Fibroblast of the conjunctiva (primary cell): ENCODE measurements at regions not wholly inside any gene's neighbourhood (a gene's known extent, or its start where the extent isn't known, plus 50 kb on each side); places are given as distances from the start of the nearest gene placed in this dataset.

Source experiments
- DNase-seq: peaks from one replicate; pipeline ENCODE4 v3.0.0-alpha.2; 2010; ENCODE audit warnings: low read depth

DNA sequence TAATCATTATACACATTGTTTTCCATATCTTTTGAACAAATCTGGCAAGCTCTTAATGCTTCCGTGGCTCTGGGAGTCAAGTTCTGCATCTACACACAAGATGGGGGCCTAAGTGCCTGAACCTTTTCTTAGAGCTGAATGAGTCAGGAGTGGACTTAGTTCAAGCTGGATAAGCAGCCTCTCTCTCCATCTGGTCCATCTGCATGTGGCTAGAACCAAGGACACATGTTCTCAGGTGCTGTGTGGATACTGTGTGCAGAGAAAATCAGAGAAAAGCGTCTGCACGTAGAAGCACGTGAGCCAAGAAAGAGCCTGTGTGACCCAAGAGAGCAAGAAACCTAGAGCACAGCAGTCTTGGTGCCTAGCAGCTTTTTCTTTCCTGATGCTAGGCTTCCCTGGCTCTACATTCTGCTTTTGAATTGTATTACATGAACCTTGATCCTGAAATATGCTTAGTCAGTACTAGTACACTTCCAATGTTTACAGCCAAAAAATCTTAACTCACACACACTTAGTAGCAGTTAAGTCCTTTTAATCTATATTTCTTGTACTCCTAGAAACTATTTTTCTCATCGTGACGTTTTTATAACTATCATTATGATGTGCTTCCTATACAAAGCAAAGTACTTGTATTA is 1798.9 kb downstream of the MAT2B start:
- DNase-seq = no peak

DNA sequence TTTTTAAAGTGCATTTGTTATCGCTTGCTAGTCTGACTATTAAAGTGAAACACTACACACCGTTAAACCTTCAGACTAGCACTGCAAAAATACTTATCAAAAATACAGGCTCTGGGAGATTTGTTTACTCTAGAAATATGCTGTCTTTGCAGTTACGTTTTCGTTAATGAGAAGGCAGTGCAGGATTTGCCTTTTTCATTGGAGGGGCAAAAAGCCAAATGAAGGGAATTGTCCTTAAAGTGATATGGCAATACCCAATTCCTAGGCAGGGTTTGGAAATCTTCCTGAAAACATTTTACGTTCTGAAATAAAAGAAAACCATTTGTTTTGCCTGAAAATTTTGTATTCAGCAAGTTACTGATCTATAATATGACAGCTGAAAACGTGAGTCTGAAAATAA is 1800.2 kb downstream of the MAT2B start:
- no peak for DNase-seq

DNA sequence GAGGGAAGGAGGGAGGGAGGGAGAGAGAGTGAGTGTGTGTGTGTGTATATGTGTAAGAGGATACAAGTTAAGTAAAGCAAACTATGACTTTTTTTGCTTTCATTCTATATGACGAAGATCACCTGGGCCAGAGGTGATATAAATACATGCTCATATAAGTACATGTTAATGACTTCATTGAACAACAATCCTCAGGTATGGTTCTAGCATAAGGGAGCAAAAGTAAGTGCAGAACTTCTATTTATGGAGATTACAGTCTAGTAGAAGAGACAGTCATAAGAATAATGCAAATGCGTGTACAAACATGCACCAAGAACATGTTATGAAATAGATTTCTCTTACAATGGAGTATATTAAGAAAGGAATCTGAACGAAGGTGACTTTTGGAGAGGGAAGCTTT is 1804.0 kb downstream of the MAT2B start:
- DNase-seq = no peak

DNA sequence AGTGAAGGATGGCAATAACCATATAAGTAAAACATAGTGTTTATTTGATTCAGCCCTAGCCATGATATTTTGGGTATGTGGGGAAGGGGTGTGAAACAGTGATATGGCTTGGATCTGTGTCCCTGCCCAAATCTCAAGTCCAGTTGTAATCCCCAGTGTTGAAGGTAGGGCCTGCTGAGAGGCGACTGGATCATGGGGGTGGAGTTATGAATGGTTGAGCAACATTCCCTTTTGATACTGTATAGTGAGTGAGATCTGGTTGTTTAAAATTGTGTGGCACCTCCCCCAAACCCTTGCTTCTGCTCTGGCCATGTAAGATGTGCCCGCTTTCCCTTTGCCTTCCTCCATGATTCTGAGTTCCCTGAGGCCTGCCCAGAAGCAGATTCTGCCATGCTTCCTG is 1804.6 kb downstream of the MAT2B start:
- no peak for DNase-seq

DNA sequence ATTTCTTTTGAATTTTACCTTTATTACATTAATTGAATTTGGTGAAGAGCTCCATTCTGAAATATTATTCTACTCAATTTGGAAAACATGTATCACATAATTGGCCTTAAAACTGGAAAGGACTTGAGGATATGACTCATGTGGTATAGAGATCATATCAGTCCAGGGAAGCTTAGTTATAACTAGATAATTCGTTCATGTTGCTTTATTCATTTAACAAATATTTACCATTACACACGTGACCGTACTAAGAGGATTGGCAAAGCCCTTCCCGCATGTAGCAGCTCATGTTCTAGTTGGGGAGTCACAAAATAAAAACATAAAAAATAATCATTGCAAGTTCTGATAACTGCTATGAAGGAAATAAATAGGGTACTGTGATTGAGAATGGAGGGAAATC is 1816.5 kb downstream of the MAT2B start:
- peak; percentile 37 for DNase-seq

DNA sequence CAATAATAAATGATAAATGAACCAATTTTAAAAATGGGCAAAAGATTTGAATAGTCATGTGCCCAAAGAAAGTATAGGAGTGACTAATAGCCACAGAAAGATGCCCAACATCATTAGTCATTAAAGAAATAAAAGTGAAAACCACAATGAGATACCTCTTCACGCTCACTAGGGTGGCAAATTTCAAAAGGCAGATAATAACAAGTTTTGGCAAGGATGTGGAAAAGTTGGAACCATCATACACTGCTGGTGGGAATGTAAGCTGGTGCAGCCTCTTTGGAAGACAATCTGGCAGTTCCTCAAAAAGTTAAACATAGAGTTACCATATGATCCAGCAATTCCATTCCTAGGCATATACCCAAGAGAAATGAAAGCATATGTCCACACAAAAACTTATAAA is 1819.8 kb downstream of the MAT2B start:
- DNase-seq = peak; percentile 6

DNA sequence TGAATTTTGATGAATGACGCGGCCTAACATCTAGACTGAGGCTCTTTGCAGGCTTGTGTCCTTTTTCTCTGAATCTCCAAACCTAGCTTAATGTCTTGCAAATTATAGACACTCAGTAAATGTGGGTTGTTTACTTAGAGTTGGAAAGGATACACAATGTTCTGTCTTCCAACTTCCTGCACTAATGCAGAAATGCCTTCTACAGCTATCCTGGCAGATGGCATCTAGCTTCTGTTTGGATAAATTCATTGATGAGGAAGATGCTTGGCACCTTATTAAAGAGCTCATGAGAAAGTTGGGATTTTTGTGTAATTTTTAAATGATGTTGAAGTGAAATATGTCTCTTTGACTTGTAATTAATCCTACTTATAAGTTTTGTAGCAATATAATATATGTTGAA is 1822.2 kb downstream of the MAT2B start:
- DNase-seq = no peak

DNA sequence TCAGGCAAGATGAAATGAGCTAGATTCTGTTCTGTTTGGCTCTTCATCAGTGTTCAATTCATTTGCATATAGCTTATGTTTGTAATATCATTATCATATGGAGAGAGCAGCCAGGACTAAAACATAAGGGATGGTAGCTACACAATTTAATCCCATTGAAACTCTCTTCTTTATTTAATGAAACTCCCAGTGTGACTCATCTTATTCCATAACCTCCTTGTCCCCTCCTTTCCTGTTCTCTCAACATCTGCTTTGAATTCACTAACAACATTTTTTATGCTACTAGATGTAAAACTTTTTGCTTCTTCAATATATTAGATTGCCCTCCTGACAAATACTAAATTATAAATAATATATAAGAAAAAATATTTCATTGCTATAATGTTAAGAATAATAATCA is 1823.4 kb downstream of the MAT2B start:
- DNase-seq = no peak

DNA sequence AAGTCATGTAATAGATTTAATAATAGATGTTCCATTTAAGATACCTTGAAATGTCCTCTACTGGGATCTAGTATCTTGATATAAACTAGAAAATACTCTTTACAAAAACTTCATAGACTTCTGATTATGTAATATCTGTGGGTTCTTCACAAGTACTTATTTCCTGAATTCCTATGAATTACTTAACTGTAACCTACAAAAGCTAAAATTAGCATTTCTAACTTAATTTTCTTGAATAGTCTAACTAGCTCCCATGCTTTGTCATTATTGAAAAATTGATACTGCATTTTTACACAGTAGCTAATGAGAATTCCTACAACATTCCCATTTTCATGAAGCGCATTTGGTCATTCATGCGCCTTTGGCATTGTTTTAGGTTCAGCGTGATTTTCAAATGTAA is 1828.2 kb downstream of the MAT2B start:
- no peak for DNase-seq

DNA sequence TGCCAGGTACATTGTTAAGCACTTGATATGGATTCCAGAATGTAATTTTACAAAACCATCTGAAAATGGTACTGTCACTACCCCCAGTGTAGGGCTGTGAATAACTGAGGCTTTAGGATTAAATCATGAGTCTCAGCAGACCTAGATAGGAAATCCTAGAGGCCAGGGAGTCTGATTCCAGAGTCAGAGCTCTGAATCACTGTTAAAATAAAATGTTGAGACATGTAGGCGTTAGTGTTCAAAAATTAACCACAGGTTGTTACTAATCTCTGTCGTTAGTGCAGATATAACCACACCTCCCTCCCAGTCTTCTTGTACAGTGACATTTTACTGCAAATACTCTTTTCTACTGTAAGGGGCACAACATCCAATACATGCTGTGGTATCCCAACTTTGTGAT is 1828.8 kb downstream of the MAT2B start:
- DNase-seq = no peak

DNA sequence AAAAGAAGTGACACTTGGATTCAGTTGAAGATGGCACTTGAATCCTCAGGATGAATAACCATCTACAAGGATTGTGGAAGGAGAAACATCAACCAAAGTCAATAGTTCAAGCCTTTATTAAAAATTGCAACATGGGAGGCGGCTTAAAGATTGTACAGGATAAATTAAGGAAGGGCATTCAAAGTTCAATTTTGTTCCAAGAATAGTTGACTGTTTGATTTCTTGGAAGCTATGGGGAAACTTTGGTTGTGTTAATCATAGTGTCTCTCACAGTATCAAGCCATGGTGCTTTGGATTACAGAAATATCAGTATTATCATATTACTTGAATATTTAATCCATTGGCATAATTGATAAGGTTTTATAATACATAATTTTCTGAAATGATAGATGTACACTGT is 1844.3 kb downstream of the MAT2B start:
- DNase-seq = no peak

DNA sequence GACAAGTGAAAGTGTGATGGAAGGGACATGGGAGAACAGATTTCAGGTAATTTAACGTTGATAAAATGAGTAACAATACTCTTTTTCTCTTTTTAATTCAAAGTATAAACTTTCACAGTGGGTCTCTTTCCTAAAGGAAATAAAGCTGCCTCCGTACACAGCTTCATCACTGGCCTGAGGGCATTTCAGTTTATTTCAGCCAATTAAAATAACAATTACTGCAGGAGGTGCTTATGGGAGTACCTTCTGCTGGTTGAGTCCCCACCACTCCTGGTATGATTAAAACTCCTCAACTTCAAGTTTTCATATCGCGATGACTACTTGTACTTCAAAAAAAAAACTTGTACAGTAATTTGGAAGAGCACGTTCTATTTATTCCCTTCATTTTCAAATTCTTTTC is 1845.9 kb downstream of the MAT2B start:
- no peak for DNase-seq

DNA sequence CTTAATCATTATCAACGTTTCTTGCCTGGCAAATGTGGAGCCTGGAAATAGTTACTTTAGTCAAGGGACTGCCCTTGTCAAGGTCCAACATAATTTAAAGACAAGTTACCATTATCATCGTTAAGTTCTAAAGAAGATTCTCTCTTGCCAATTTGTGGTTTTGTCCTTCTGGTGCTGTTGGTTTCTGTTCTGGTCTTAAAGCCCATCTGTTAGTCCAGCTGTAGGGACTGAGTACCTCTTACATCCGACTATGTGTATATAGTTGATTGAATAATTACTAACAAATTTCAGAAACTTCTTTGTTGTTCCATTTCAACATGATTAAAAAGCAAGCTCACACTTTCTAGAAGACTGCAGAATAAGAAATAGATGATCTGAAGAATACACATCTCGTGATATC is 1854.9 kb downstream of the MAT2B start:
- DNase-seq = no peak

DNA sequence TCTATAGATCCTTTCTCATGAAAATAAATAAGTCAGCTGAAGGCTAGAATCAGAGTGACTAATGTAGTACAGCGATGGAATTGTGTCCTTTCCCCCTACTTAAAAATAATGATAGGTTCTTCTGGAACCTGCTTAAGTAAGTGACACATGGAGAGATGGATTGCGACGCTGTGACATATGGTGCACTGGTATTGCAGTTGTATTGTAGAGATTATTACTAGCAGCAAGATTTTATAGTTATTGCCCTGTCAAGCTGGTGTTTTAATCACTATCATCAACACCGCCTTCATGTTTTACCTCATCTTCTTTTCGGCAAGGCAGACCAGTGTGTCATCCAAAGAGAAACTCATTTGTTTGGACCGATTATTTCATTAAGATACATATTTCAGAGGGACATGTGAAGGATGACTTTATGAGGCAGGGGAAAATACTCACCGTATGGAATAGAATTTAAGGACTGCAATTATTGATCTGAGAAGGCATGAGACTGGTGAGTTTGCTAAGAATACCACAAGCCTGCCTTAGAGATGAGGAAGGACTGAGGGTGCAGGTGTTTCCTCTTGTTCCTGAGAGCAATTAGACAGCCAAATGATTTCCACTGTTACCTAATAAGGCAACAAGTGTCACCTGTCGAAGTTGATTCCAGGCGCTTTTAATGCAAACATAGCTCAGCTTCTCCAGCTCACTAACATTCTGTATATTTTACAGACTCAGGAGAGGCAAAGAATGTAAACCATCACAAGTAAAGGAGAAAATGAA is 1855.5 kb downstream of the MAT2B start:
- no peak for DNase-seq

DNA sequence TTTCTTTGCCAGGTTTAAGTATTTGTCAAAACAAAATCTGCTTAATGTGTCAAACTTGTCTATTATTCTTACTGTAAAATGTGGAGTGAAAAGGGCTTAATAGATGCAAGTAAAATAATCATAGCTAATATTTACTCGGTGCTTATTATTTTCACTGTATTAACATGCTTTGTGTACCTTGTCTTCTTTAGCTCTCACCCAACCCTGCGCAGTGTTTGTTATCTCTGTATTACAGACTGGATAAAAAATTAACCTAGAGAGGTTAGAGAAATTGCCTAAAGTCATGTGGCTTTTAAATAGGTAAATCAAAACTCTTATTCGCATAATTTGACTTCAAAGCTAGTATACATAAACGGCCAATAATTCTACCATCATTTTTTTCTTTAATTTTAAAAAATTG is 1864.8 kb downstream of the MAT2B start:
- DNase-seq = no peak

DNA sequence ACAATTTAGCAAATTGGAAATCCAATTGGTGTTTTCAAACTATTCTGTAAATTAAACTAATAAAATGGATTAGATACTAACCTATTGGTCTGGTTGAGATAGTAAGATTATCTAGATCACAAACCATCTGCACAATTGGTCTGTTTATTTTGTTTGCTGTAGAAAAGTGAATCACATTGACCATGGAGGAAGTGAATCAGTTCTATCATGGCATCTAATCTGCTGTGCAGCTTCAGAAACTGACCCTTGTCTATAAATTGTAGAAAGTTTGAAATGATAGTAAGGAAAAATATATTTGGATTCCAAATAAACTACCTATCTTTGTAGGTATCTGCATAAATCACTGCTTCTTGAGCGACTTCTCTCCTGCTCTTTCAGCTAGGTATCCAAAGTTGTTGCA is 1865.4 kb downstream of the MAT2B start:
- DNase-seq = no peak

DNA sequence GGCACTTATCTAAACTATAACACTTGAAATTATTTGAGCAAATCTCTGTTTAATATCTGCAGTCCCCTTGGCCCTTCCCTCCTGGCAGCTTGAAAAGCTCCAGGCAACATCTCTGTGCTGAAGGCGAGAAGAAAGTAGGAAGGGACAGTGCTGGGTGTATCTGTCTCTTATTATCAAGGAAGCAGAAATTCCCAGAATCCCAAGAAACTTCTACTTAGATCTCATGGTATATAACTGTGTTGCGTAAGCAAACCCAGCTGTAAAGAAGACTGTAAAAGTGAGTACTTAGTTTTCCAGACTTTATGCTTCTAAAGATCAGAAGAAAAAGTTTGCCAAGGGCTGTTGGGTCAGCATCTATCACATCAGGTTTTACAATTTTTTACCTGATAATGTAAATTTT is 1869.8 kb downstream of the MAT2B start:
- DNase-seq = no peak

DNA sequence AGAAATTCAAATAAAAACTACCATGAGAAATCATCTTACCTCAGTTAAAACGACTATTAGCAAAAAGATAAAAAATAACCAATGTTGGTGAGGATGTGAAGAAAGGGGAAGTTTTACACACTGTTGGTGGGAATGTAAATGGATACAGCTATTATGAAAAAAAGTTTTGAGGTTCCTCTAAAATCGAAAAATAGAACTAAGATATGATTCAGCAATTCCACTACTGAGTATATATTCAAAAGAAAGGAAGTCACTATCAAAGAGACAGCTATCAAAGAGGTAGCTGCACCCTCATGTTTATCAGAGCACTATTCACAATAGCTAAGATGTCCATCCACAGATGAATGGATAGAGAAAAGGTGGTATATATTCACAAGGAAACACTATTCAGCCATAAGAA is 1888.4 kb downstream of the MAT2B start:
- DNase-seq = no peak

DNA sequence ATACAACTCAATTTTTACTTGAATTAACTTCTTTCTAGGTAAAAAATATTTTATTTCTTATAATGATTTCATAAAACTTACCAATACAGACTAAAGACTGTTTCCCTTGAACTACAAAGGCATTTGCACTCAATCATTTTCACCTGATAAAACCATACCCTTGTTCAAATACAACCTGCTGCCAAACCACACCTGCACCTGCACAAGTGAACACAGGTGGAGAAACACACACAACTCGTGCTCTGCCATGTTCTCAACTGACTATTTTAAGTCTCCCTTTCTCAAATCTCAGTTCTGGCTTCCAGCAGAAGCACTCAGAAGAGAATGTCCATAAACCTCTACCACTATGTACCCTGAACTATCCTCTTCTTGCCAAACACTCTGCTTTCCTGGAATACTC is 1892.1 kb downstream of the MAT2B start:
- no peak for DNase-seq

DNA sequence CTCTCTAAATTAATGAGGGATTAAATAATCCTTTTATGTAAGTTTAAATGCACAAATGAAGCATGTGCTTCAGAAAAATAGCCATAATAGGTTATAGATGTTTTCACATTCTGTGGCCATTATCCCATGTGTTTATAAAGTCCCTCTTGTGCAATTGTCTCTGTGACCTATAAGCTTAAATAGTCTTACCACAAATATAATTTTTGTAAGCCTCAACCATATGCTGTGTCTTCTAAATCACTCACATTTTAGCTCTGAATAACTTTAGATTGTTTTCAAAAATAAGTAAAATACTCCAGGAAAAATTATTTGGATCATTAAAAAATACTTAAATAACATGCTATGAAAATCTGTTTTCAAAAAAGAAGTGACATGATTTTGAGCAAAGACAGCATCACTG is 1894.7 kb downstream of the MAT2B start:
- DNase-seq = no peak

DNA sequence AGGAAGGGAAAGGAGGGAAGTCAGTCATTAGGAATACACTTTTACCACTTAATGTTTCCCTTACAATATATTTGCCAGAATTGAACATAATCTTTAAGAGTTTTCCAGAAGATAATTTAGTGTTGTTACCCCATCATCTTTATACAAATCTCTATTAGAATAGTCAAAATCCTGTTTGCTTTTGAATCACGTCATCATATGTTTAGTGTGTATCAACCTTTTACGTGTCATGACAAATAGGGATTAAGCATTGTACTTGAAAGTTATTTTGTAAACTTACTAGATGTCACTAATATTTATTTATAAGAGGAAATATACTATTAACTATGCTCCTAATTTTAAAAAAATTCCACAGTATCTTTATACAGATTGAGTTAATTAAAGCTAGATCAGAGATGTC is 1899.5 kb downstream of the MAT2B start:
- no peak for DNase-seq

DNA sequence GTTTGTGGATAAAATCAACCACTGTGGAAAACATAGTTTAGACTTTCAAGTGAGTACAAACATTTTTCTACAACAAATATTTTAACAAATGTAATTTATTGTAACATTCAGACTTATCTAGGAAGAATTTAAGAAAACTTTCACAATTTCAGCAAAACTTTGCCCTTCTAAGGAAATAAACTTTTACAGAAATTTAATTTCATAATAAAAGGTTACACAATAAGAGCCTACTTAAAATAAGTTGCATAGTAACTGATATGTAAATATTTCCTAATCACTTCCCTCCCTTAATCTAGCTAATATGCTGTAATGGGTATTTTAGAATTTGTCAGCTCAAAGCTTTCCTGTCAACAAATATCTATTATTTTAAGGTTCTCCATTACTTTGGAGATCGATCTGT is 1899.9 kb downstream of the MAT2B start:
- no peak for DNase-seq

DNA sequence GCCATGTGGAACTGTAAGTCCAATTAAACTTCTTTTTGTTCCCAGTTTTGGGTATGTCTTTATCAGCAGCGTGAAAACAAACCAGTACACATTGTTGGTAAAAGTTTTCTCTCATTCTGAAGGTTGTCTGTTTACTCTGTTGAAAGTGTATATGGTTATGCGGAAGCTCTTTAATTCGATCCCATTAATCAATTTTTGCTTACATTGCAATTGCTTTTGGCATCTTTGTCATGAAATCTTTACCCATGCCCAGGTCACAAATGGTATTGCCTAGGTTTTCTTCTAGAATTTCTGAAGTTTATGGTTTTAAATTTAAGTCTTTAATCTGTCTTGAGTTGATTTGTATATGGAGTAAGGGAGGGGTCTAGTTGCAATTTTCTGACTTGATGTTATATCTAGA is 1901.9 kb downstream of the MAT2B start:
- DNase-seq = no peak

DNA sequence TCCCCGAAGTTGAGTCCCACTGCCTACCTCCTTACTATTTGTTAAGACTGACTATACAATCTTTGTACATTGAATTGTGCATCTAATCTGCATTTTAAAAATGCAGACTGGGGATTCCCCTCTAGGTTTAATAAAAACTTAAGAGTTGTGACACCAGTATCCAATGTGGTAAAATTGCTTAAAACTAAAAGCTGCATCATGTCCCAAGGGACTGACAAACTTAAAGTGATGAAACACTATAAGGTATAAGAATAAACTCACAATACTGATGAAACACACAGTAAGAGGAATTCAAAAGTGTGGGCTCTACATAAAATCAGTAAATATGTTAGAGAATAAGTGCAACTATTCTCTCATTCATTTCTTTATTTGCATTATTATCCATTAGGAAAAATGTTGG is 1905.1 kb downstream of the MAT2B start:
- peak; percentile 0 for DNase-seq
